Hematopoietic multipotent progenitor cell treated with erythropoietin and hydrocortisone succinate and interleukin-3 and kit ligand, for 17 days (in vitro differentiated cells): ENCODE measurements at regions not wholly inside any gene's neighbourhood (a gene's known extent, or its start where the extent isn't known, plus 50 kb on each side); places are given as distances from the start of the nearest gene placed in this dataset.
"Not testable (repeated sequence)": the region's sequence is repeated elsewhere in the genome, so short reads cannot be mapped to it uniquely, and the experiment has no call there.

Experiments used
- DNase-seq: peaks from one replicate; pipeline ENCODE4 v3.0.0-alpha.2; 2015; ENCODE audit warnings: low spot score

- no peak for DNase-seq
These were observed 1337.9 kb downstream of the PLA2G4A start for GRCh38 chr1:188166654-188167053.

GRCh38 chr1:188169971-188170370, 1341.2 kb downstream of the PLA2G4A start:
- DNase-seq = no peak

- DNase-seq = no peak
These were observed 1341.7 kb downstream of the PLA2G4A start for GRCh38 chr1:188170411-188170810.

GRCh38 chr1:188170935-188171334, 1342.2 kb downstream of the PLA2G4A start:
- DNase-seq = no peak

GRCh38 chr1:188182063-188182462, 1353.3 kb downstream of the PLA2G4A start:
- DNase-seq = not testable (repeated sequence)

DNA sequence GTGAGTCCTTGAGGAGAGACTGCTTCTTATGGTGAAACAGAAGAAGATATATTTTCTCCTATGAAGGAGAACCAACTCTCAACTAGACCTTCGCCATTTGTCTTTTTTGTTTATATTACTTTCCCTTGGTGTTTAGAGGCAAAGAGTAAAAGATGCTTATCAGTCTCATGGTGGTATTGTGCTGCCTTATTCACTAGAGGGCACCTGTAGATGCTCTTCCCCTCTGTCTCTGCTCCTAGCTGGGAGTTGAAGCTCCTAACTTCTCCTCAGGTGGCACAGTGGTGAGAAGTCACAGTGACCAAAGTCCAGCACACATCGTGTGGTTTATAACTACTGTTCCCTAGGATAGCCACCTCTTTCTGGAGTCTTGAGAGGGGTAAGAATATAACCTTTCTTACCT, 1359.6 kb downstream of the PLA2G4A start:
- no peak for DNase-seq

- no peak for DNase-seq
These were observed 1366.2 kb downstream of the PLA2G4A start for GRCh38 chr1:188194916-188195315.

GRCh38 chr1:188218289-188218688, 1389.5 kb downstream of the PLA2G4A start:
- no peak for DNase-seq

DNA sequence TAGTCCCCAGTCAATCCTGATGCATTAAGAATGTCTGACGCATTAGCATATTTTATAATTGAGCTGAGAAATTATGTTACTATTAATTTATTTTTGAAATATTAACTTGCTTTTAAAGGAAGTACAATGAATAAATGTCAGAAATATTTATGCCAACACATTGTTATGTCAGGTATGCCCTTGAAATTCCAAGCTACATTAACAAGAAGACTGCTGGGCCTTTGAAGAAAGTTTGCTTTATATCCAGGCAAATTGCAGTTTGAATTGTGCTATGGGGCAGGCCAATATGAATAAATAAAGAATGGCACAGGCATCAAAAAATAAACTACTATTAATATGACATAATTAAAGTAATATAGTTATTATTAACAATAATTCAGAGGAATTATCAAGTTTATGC, 1391.3 kb downstream of the PLA2G4A start:
- no peak for DNase-seq

DNA sequence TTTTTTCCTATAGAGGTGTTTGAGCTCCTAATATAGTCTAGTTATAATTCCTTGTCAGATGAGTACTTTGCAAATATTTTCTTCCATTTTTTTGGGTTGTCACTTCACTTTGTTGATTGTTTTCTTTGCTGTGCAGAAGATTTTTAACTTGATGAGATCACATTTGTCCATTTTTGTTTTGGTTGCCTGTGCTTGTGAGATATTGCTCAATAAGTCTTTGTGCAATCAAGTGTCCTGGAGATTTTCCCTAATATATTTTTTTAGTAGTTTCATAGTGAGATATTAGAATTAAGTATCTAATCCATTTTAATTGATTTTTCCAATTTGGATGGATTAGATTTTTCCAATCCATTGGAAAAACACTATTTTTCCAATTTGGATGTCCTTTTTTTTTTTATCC, 1395.5 kb downstream of the PLA2G4A start:
- DNase-seq = no peak

DNA sequence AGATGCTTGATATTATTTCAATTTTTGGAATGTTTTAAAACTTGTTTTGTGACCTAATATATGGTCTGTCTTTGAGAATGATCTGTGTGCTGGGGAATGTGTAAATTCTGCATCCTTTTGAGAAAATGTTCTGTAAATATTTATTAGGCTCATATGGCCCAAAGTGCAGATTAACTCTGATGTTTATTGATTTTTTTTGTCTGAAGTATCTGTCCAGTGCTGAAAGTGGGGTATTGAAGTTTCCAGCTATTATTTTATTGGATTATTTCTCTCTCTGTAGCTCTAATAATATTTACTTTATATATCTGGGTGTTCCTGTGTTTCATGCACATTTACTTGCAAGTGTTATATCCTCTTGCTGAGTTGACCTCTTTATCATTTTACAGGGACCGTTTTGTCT, 1397.2 kb downstream of the PLA2G4A start:
- DNase-seq = no peak

DNA sequence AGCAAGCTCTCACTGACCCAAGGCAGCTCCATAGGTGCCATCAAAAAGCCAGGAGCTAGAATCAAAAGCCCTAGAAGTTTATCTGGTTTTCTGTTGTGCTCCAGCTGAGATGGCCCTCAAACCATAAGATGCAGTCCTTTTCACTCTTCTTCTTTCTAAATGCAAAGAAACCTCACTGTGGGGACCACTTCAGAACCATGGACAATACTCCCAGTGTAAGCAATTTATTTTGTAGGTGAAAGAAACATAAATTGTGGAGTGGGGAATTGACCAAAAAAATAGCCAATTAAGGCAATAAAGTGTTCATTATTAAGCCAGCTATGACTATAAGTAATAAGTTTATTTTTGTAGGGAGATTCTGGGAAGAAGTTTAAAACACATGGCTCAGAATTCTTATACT, 1399.9 kb downstream of the PLA2G4A start:
- no peak for DNase-seq

DNA sequence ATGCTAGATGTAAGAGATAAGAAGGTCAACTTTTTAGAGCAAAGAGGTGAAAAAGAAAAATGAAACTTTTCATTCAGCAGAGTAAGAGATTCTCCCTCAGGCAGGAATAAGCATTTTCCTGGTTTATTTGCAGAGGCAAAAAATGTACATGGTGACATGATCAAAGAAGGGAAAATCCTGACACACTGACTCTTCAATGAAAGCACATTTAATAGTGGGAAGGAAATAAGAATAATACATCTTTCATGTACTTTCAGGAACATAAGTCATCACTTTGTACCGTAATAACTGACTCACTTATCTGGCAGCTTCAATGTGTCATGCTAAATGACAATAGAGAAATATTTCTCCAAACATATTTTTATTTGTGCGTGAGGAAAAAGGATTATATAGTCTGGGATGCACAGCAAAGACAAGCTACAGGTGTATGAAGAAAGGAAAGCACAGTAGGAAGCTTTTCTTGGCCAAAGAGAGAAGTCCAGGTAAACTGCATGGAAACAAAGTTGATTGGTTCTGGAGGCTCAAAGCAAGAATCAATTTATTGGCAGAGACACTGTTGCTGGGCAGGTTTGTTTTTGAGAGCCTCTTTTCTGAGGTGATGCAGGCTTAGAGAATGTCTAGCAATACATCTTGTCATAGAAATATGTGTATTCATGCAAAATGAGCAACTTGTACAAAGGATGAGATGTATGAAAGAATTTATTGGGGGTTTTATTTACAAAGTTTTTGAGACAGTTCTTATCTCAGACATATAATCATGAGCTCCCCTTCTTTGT, 1409.0 kb downstream of the PLA2G4A start:
- no peak for DNase-seq

GRCh38 chr1:188240772-188241406, 1412.1 kb downstream of the PLA2G4A start:
- DNase-seq = no peak

GRCh38 chr1:188241629-188242028, 1412.9 kb downstream of the PLA2G4A start:
- DNase-seq = no peak

- DNase-seq = no peak
These were observed 1414.7 kb downstream of the PLA2G4A start for GRCh38 chr1:188243456-188243855.

GRCh38 chr1:188244681-188245080, 1415.9 kb downstream of the PLA2G4A start:
- no peak for DNase-seq

GRCh38 chr1:188247255-188247654, 1418.5 kb downstream of the PLA2G4A start:
- no peak for DNase-seq

- no peak for DNase-seq
These were observed 1421.1 kb downstream of the PLA2G4A start for GRCh38 chr1:188249811-188250210.

DNA sequence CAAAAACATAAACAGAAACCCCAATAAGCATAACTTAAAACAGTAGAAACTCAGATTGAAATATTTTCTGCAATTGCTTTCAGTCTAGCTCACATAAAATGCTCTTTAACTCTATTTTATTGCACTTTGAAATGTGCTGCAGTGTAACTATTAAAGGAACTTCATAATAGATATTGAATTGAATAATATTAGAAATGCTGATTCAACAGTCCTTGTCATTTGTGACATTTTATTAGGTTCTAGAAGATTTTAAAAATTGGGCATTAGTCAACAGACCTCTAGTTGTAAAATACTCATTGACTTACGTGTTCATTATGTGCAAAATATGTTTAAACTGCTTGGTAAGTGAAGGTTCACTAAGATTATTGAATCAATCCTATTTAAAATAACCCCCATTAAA, 1422.3 kb downstream of the PLA2G4A start:
- no peak for DNase-seq

- no peak for DNase-seq
These were observed 1433.1 kb downstream of the PLA2G4A start for GRCh38 chr1:188261849-188262248.

- no peak for DNase-seq
These were observed 1441.2 kb downstream of the PLA2G4A start for GRCh38 chr1:188269956-188270355.

GRCh38 chr1:188270497-188270896, 1441.7 kb downstream of the PLA2G4A start:
- DNase-seq = no peak

GRCh38 chr1:188277771-188278170, 1449.0 kb downstream of the PLA2G4A start:
- DNase-seq = no peak
